ENCODE measurements at regions not wholly inside any gene's neighbourhood (a gene's known extent, or its start where the extent isn't known, plus 50 kb on each side); places are given as distances from the start of the nearest gene placed in this dataset.

DNA sequence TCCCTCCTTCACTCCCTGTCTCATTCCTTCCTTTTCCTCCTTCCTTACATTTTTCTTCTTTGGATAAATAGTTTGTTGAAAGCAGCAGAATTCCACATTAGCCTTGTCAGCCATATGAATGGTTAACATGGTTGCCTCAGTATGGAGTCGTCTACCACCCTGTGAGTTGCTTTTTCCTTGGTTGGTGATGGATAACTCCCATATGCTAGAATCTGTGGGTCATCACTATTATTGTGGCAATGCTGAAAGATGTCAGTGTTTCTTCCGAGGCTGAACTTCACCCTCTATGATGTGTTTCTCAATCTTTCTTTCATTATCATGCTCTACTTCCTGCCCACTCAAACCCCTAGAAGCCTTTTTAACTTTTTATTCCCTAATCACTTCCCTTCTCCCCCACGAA lies 481.8 kb upstream of the KCNMB2 start:
- TF ChIP-seq, protein P1, sequence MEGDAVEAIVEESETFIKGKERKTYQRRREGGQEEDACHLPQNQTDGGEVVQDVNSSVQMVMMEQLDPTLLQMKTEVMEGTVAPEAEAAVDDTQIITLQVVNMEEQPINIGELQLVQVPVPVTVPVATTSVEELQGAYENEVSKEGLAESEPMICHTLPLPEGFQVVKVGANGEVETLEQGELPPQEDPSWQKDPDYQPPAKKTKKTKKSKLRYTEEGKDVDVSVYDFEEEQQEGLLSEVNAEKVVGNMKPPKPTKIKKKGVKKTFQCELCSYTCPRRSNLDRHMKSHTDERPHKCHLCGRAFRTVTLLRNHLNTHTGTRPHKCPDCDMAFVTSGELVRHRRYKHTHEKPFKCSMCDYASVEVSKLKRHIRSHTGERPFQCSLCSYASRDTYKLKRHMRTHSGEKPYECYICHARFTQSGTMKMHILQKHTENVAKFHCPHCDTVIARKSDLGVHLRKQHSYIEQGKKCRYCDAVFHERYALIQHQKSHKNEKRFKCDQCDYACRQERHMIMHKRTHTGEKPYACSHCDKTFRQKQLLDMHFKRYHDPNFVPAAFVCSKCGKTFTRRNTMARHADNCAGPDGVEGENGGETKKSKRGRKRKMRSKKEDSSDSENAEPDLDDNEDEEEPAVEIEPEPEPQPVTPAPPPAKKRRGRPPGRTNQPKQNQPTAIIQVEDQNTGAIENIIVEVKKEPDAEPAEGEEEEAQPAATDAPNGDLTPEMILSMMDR (IDR thresholded peaks at IDR 0.05) = no peak
- TF ChIP-seq POLR2A (IDR thresholded peaks at IDR 0.05) = no peak
